ENCODE measurements at regions not wholly inside any gene's neighbourhood (a gene's known extent, or its start where the extent isn't known, plus 50 kb on each side); places are given as distances from the start of the nearest gene placed in this dataset.

DNA sequence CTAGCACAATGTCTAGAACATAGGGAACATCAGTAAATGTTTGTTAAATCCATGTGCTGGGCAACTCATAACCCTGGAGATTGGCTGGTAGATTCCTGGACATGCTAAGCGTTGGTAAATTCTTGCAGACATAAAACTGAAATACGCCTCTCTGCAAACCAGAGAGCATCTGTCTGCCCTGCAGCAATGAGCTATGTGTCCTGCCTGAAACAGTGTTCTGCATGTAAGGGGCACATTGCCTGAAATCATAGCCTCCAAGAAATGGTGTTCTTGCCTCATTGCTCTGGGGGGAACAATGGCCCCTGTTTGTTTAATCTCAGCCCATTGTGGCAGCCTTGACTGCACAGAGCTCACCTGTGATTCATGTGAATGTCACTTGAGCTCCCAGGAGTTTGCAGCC, 113.5 kb upstream of the CCL2 start:
- DNase-seq (ENCODE audit: low spot score) = no peak

DNA sequence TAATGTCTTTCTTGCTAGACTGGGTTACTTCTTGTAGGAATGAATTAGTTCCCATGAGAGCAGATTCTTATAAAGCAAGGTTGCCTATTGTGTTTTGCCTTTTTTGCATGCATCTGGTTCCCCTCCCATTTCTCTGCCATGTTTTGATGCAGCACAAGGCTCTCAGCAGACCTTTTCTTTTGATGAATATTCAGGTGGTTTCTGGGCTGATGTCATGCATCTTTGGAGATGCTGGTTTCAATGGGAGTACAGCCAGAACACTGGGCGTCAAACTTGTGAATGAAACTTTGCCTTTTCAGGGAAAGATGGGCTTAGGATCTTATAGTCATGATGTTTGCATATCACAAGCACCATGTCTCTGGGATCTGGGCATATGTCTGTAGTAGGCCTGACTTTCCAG, 111.7 kb upstream of the CCL2 start:
- no peak for DNase-seq (ENCODE audit: low spot score)

DNA sequence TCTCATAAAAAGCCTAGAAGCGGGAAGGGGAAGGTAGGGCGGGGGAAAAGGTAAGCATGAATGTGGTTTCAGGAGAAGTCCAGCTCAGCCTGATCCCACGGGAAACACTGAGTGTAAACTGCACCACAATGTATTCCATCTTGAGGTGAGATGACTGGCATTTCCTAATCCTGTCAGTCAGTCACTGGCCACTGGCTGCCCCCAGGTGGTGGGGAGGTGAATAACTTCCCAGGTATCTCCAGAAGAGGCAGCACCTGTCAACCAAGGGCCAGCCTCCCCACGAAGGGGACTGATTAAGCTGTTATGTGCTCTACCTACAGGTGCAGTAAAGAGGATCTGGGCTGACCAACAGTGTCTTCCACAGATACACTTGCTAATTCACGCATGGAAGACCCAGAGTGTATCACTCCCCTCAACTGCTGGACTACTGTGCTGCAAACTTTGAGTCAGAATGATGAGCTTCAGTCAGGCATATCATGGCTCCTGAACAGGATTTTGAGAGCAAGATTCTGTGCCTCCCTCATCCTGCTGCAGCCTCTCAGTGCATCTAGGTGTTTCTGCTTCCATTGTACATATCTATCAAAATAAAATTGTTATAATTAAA, 108.5 kb upstream of the CCL2 start:
- no peak for DNase-seq (ENCODE audit: low spot score)

DNA sequence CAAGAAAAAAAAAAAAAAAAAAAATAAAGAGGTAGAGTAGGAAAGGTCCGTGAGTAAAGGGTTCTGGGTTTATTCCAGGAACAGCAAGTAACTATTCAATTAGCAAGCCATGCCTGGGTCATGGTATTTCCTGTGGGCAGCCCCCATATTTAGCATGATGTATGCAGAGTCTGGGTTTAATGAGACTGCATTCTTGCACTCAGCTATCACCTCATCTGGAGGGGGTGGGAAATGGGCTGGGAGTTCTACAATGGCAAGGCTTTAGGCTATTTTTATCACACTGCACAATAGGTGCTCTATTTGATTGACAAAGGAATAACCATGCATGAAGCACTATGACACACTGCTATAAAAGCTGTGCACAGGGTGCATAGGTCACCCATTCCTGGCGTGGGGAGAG, 104.0 kb upstream of the CCL2 start:
- DNase-seq (ENCODE audit: low spot score) = no peak

DNA sequence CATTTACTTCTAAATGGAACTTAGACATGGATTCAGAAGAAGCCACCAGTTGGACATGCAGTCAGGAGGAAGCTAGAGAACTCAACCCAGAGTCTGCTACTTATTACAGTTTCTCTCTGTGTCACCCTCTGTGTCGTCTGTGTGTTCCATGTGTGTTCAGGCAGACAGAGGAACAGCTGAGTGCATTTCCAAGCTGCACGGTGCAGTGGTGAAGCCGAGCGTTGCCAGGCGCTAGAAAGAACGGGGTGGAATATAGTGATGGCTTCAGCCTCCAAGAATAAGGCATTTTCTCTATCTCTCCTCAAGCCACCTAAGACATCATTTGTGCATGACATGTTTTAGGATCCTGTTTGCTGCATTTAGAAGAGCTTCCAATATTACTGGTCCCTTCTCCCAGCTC, 101.1 kb upstream of the CCL2 start:
- no peak for DNase-seq (ENCODE audit: low spot score)

DNA sequence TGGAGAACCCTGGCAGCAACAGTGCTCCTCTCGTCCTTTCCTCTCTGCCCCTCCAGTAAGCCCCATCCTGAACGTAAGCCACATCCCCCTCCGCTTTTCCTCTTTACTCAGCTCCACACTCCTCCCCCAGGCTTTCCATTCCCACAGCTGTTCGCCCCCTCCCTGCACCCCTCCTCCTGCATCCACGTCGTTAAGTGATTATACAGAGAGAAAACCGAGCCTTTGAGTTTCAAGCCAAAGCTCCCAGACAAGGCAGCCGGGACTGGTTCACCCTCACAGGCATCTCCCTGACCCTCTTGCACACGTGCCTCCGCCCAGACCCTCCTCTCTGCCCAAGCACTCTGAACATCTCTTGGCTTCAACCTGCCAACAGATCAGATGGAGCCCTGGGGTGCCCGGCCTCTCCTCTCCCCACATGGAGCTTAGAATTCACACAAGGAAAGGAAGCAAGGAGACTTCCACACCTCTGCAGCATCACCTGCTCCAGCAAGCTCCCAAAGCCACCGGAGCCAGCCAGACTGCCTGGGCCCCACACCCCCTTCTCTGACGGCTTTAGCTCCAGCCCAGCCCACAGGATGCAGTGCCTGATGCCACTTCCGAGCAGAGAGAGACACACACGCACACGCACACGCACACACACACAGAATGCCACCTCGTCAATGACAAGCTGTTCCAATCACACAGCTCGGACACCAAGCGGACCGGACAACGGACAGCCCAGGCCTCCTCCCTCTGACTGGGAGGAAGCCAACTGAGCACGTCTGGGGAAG, 99.9 kb upstream of the CCL2 start:
- no peak for DNase-seq (ENCODE audit: low spot score)

DNA sequence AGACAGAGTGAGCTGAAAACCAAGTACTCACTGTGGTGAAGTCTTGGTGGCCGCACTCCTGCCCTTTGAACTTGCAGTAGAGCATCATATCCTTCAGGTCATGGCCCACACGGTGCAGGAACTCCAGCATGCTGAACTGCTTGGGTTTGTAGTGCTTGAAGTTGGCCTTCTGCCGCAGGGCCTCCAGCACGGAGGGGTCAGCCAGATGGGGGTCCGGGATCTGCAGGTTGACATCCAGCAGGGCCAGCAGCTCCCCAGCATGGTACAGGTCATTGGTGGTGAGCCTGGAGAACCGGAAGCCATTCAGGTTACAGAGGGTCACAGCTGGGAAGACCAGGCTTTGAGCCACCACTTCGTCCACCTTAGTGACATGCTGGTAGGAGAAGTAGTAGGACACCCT, 99.1 kb upstream of the CCL2 start:
- no peak for DNase-seq (ENCODE audit: low spot score)

DNA sequence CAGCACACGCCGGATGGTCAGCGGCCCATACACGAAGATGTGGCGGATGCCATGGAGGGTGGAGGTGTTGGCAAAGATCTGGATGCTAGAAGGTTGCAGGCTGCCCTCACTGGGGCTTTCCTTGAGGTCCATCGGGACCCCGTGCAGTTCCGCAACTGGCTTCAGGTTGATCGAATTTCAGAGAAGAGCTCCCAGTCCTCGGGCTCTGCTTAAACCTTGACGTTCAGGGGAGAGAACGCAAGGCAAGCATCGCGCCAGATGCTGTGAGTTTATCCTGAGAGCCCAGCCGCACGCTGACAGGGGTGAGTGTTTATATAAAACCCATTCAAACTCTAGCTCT, 98.7 kb upstream of the CCL2 start:
- no peak for DNase-seq (ENCODE audit: low spot score)

DNA sequence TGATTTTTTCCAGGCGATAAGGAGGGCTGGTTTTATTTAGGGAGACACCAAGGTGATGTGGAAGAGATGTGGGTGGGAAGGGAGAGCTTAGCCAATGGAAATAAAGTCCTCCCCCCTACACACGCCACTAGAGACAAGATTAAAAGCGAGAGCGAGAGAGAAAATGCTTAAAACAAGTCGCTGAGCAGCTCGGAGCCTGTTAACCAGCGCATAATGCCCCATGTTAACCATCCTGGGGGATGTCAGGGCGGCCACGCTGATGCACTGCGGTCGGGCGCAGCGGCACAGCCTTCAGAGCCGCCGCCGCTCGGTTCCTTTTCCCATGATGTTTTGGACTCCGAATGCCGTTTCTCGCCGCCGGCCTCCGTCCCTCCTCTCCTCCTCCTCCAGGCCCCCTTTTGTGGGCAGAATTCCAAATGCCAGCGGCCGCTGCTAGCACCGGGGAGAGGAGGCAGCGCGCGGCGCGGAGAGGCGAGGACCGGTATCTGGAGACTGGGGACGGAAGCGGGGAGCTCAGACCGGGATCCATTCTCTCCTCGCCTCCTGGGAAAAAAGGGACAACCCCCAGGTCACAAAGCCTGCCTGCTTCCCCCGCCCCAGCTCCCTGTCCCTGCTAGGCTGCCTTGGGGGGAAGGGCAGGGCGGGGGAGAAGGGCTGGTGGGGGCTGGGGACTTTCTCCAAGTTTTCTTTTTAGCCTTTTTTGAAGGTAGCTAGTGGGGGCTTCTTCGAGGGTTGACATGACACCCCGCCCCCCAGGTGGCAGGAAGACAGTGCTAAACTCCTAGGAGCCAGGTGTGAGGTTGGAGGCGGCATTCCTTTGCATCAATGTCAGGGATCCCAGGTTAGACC, 98.1 kb upstream of the CCL2 start:
- DNase-seq (ENCODE audit: low spot score) = peak; percentile 53

DNA sequence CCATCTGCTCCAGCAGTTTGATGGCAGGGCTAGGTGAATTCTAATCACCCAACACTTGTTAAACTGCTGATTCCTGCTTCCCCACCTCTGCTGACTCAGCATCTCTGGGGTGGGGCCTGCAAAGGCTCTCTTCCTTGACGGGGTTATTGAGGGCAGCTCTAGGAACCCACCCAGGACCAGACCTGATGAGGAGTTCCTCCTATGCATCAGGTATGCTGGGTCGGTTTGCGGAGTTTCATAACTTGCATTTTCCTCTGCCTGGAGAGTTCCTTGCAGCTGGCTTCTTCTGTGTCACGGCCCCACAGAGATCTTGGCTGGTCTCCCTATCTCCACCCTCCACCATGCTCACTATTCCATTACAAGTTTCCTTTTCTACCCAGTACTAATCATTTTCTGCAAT, 93.4 kb upstream of the CCL2 start:
- no peak for DNase-seq (ENCODE audit: low spot score)

DNA sequence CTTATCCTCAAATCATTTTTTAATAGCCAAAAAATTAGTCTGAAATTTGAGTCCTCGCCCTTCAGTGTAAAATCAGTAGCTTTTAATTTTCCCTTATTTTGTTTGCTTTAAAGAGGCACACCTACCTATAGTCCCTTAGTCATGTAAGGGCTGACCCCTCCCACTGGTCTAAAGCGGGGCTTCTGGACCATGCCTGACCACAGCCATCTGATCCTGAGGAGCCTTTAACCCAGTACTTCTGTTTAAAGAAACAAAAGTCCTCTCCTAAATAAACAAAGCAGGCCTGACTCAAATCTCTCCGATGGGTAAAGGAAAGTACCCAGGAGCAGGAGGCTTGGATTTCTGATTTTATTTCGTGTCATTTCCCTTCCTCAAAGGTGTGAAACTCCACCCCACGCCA, 92.0 kb upstream of the CCL2 start:
- no peak for DNase-seq (ENCODE audit: low spot score)

DNA sequence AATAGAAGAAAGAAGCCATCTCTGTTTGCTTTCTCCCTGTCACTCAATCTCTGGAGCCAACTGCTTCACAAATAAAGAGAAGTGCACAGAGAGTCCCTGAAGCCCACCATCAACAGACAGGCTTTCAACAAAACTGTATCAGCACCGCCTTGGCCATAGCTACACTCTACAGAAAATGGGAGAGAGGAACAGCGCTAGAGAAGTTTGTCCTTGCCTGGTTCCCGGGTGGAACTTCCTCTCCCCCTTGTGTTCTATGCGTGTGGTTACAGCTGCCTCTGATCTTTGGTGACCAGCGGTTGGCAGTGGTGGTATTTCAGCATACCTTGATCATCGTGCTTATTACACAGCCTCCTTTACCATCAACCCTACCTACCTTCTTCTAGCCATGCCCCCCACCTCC, 91.4 kb upstream of the CCL2 start:
- DNase-seq (ENCODE audit: low spot score) = no peak

DNA sequence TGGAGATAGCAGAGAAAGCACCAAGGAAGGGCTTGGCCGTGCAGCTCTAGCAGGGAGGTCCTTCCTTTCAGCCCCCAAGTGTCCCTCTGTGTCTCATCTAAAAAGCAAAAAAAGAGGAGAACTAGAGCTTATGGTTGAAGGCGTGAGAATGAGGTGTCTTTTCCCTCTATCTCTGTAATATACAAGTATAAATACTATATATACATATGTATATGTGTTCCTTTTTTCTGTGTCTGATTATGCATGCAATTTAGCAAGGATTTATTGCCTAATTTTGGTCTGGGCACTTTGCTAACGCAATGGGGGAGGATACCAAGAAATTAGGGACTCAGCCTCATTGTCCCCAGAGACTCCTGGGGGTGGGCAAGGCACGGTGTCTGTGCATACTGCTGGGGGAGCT, 90.2 kb upstream of the CCL2 start:
- DNase-seq (ENCODE audit: low spot score) = no peak

DNA sequence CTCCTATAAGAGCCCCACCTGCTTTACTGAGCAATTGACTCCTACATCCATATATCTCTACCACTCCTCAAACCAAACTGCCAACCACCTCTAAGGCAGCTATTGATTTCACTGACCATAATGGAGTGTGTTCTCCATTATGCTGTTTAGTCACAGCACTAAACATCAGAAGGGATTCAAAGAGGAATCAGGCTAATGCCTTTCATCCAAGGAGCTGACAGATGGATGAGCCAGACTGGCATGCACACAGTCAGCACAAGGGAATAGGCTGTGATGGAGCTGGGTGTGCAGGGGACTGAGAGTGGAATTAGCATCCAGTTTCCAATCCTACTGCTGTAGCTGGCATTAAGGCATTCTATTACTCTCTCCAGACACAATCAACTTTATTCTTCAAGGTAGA, 88.7 kb upstream of the CCL2 start:
- DNase-seq (ENCODE audit: low spot score) = no peak

DNA sequence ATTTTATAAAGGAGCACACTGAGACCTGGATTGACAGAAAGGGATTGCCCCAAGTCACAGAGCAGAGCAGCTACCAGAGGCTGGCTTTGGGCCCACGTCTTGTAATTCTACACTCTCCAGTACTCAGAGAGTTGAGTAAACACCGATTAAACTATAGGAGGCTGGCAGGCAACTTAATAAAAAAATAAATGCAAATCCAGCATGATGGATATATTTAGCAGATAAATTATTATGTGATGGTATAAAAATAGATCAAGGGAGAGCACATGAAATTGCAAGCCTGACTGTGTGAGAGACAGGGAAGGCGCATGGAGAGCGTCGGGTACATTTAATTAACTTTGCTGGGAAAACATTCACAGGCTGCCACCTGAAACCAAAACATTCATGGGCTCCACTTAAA, 87.7 kb upstream of the CCL2 start:
- peak; percentile 32 for DNase-seq (ENCODE audit: low spot score)

DNA sequence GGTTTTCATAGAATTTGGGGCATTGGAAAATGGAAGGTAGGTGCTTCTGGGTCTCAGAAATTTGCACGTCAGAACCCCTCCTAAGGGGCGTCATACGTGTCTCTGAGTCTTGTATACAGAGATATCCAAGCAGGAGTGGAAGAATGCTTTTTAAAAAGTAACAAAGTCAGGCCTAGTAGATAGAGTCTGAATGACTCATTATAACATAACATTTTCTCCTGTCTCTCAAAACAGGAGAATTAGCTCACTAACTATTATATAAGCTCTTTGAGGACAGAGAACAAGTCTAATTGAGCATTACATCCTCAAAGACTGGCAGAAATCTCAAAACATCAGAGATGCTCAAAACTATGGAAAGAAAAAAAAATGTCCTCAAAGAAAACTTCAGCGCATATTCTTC, 86.1 kb upstream of the CCL2 start:
- no peak for DNase-seq (ENCODE audit: low spot score)

DNA sequence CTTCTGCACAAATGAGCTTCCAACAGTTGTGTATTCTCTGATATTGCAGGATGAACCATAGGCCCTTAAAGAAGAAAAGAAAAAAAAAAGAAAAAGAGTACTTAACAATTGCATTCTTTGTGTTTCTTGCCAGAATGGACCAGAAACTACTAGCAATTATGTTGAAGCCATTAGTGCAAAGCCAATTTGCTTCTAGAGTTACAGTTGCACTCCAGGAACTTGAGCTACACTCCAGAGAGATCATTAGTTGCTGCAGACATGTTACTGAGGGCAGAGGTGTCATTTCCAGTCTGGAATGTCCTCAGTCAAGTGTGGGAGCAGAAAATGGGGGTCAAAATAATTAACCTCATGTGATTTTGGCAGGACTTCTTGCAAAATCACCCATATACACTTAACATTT, 85.6 kb upstream of the CCL2 start:
- DNase-seq (ENCODE audit: low spot score) = no peak

DNA sequence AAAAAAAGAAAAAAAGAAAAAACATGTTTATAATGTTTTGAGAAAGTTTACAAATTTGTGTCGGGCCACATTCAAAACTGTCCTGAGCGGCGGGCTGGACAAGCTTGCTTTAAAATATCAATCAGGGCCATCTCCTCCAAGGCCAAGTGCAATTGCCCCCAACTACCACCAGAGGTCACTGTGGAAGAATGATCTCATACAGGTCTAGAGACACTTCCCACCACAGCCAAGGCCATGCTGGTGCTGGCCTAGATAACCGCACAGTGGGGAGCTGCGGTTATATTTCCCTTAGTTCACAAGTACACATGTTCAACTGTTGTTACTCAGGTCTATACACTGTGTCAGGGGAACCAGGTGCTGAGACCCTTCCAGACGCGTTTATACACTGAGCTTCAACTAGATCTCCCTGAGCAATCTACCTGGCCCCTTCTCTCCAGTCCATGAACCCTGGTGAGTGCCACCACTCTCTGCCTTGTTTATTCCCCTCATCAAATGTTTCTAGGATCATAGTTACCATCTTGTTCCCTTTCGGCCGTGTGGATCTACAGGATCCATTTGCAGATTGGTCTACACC, 83.8 kb upstream of the CCL2 start:
- no peak for DNase-seq (ENCODE audit: low spot score)

DNA sequence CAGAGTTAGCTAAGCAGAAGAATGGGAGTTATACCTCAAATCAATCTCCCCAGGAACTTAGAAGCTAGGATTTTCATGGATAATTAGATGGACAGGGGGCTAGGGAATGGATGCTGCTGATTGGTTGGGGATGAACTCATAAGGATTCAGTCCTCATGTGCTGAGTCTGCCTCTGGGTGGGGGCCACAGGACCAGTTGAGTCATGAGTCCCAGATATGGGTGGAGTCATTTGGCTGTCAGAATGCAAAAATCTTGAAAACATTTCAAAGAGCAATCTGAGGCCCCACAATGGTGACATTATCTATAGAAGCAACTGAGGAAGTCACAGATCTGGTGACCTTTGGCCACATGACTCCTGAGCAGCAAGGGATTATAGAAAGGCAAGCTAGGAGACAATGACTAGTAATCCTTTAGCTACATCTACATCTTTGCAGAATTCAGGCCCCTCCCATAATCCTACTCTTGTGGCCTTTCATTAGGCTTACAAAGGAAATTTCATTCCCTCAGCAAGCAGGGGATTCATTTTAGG, 82.6 kb upstream of the CCL2 start:
- no peak for DNase-seq (ENCODE audit: low spot score)

DNA sequence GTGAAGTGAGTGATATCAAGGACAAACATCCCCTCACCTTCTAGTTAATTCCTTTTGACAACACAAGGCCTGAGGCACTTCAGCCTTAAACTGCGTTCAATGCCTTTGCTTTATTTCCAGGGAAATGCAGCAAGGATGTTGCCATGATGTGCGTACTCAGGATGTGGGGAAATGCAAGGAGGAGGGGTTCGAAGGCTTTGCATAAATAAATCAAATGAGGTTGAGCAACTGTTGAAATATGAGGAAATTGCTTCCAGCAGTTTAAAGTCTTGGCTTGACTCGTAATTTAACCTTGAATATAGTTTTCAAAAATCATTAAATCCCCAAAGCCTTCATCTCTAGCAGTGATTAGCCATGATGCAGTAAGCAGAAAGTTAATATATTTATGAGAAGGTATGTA, 81.8 kb upstream of the CCL2 start:
- no peak for DNase-seq (ENCODE audit: low spot score)

DNA sequence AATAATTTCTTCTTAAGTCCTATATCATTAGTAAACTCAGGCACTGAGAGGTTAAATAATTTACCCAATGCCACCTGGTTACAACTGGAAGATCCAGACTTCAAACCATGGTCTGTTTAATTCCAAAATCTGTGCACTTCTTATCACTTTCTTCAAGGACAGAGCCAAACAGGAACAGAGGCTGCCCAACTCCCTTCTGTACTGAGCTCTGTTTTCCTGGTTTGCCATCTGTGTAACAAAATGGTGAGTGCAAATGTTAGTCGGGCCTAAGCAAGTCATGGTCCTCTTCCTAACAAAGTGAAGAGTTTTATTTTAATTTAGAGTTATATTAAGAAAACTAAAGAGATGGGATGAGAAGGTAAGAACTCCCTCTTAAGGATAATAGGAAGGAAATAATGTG, 80.6 kb upstream of the CCL2 start:
- DNase-seq (ENCODE audit: low spot score) = no peak

DNA sequence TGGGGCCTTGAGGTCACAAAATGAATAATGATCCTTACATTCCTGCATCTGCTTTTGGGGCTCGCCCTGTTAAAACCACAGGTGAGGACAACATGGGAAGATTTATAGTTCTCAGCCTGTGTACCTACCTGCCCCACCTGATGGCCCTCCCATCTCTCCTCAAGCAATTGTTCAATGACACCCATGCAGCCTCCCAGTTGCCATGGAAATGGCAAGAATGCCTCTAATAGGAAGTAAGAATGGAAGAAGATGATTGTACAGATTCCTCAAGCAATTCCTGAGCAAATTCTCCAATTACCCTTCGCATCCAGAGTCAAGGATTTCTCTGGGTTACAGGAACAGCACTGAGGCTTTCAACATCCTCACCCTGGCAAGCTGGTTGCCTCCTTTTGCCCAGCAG, 78.6 kb upstream of the CCL2 start:
- no peak for DNase-seq (ENCODE audit: low spot score)

DNA sequence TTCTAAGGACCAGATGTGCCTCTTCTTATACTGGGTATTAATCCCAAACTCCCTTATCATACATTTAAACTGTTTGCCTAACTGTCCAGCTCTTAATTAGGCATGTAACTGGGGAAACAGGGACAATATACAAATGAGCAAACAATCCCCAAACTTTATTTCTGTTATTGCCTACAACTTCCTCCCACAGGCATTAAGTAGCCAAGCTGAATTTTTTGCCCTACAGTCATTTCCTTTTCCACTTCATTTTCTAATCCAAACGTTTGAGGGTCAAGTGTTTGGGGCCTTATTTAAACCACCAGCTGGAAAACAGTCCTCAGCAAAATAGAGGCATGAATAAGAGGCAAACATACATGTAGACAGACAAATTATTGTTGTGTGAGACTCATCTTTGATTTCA, 77.4 kb upstream of the CCL2 start:
- no peak for DNase-seq (ENCODE audit: low spot score)

Data from putamen (tissue), 1 donor.